ENCODE measurements at regions not wholly inside any gene's neighbourhood (a gene's known extent, or its start where the extent isn't known, plus 50 kb on each side); places are given as distances from the start of the nearest gene placed in this dataset.
"Not testable (repeated sequence)": the region's sequence is repeated elsewhere in the genome, so short reads cannot be mapped to it uniquely, and the experiment has no call there.

DNA sequence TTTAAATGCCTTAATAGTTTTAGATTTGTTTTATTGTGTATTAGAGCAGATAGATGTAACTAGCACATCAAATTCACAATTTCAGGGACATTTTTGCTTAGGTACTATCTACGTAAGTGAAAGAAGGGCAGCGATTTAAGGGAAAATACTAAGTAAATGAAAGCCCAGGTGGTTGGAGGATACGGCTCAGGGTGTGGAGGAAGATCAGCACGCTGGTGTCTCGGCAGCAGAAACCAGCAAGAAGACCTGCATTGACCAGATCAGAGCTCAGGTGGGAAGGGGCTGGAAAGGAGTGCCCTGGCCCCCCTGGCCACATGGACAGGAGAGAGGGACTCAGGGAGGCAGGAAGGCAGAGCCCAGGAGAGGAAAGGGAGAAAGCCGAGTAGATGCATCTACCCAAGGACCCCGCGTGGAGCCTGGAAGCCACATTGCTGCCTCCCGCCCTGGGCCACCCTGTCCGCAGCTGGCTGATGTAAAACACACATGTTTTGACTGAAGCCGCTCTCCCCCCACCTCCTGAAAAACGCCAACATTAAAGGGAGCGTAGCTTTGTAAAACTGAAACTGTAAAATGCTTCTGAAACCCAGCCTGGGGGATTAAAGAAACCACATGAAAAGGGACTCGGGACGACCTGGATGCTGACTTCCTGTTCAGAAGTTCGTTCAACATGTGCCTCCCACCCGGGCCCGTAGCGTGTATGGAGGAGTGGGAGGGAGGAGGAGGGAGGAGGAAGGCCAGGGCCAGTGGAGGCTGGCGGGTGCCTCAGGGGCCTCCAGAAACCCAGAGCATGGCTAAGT, 72.6 kb upstream of the TARDBP start:
- DNase-seq (ENCODE audit: low read depth in 2 of 2), result peak; percentile 13 to 42

DNA sequence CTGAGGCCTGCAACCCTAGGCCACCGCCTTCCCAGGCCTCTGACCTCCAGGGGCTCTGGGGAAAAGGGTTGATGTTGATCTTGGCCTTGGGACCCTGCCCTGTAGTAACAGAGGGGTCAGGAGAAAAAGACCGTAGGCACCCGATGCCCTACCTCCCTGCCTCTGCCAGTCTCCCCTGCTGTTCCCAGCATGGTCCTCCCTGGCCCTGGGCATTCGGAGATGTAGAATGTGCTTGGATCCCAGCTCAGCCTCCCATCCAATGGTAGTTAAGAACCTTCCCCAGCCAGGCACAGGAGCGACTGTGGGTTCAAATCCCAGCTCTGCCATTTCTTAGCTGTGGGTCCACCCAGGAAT, 72.0 kb upstream of the TARDBP start:
- no peak for DNase-seq (ENCODE audit: low read depth in 2 of 2)

DNA sequence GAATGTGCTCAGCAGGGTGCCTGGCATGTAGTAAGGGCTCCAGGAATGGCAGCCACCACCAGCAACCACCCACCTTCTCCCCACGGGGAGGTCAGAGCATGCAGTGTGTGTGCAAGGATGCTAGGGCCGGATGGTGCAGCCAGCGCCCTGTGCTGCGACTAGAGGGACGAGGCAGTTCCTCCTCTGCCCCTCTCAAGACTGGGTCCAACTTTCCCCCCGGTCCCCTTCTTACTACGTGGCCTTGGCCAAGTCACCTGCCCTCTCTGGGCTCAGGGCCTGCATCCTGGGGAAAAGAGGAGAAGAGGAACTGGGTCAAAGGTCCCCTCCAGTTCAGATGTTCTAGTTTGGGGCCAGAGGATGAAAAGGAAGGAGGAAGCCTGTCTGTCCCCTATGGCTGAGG, 71.6 kb upstream of the TARDBP start:
- DNase-seq (ENCODE audit: low read depth in 2 of 2), result no peak

DNA sequence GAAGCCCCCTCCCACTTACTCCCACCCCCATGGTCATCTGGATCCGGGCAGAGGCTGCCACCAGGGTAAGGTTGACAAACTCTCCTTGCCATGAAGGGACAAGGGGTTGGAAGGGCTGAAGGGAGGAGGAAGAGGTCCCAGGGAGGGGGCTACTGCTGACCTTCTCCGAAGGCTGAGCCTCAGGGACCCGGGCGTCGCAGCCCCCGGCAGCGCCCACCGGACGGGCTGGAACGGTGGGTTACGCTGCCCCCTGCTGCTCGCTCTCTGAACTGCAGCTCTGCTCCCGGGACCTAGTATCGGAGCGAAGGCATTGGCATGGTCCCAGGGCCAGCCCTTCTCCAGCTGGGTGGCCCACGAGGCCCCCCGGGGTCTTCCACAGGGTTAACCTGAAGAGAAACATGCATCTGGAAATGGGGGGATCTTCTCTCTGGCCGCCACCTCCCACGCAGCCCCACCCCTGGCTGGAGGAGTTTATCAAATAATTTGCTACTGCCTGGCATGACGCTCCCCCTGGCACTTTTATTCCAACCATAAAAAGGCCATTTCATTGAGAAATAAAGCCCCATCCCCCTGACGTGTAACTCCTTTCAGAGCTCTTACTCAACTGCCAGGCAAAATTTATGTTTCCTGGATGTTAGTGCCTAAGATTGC, 70.4 kb upstream of the TARDBP start:
- no peak for DNase-seq (ENCODE audit: low read depth in 2 of 2)

DNA sequence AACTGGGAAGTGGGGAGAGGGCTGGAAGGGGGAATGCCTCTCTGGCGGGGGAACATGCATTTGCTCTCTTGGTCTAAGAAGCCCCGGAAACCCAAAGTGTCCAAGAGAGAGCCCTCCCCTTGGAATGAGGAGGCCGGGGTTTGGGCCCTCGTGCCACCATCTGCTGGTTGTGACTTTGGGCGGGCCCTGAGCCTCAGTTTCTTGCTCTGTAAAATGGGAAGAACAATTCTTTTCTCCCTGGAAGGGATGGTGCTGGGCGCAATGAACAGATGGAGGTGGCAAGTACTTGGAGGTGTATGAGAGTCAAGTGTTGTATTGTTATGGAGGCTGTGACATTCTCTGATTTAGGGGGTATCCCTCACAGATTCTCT, 69.9 kb upstream of the TARDBP start:
- no peak for DNase-seq (ENCODE audit: low read depth in 2 of 2)

DNA sequence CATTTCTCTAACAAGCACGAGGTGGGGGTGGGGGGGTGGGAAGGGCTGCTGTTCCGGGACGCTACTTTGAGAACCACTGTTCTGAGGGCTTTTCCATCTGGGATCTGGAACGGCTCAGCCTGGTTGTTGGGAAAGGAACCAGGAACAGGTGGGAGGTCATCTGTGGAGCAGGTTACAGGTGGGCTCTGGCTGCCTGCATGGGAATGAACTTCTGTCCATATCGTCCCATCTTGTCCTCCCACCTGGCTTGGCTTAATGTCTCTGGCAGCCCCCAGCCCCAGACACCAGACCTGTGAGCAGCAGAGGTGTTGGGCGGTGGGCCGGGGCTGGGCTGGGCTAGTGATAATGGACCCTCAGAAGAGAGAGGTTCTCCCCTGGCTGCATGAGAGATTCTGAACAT, 69.4 kb upstream of the TARDBP start:
- DNase-seq (ENCODE audit: low read depth in 2 of 2), result no peak

DNA sequence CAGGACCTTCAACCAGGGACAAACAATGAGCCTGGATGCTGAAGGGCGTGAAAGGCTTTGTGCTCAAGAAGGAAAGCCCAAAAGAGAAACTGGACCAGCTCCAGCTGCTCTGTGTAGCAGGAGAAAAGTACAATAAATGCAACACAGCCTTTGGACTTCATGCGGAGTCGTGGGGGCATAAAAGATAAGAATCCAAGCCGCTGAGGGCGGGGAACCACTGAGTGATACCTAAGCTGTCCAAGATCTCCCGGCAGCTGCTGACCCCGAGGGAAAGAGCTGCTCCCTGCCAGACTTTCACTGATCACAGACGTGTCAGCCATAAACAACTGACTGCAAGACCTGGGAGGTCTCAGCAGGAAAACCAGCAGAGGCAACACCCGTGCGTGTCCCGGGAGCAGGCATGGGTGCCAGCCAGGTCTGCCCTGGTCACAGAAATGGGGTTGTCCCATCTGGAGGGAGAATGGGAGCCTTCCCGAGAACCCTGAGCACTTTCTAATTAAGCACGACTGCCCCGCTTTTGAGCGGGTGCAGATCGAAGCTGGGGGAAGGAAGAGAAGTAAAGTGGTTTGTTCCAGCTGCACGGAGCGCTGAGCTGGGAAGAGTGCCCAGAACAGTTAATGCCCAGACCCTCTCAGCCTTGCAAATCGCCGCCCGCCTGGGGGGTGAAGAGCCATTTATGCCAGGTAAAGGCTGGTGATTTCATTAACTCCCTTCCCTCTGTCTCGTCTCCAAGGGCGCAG, 68.3 kb upstream of the TARDBP start:
- DNase-seq (ENCODE audit: low read depth in 2 of 2), result no peak

DNA sequence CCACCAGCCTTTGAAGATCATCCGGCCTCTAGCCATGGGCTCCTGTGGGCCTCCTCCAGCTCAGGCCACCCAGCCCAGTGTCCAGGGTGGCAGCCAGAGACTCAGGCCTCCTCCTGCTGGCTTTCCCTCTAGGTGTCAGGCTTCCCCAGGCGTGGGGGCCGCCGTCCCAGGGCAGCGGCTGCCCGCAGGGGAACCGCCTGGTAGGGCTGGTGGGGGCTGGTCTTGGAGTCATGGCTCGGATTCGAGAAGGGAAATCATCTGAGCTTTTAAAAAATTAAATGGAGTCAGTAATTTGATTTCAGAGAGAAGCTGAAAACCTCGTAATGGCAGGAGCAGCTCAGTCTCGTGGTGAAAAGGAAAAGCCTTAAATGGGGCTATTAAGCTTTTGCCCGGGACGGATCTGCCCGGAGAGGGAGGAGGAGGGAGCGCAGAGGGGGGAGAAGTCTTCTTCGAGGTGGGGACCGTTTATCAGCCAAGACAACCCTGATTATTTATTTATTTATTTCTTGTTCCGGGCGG, 66.4 kb upstream of the TARDBP start:
- no peak for DNase-seq (ENCODE audit: low read depth in 2 of 2)

DNA sequence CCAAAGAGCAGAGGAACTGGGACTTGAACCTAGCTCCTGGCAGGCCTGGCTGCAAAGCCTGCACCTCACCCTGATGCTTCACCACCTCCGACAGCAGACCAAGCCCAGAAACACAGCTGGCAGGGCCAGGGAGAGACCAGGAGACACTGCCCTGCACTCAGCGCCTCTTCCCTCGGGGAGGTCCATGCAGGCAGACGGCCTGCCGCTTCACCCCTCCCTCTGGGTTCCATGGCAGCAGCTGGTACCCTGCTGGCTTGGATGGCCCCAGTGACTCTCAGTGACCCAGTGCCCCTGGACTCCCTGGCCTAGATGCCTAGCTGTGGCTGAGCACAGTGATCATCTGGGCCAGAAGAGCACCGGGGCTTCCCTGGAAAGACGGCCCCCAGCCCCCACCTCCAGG, 65.3 kb upstream of the TARDBP start:
- no peak for DNase-seq (ENCODE audit: low read depth in 2 of 2)

DNA sequence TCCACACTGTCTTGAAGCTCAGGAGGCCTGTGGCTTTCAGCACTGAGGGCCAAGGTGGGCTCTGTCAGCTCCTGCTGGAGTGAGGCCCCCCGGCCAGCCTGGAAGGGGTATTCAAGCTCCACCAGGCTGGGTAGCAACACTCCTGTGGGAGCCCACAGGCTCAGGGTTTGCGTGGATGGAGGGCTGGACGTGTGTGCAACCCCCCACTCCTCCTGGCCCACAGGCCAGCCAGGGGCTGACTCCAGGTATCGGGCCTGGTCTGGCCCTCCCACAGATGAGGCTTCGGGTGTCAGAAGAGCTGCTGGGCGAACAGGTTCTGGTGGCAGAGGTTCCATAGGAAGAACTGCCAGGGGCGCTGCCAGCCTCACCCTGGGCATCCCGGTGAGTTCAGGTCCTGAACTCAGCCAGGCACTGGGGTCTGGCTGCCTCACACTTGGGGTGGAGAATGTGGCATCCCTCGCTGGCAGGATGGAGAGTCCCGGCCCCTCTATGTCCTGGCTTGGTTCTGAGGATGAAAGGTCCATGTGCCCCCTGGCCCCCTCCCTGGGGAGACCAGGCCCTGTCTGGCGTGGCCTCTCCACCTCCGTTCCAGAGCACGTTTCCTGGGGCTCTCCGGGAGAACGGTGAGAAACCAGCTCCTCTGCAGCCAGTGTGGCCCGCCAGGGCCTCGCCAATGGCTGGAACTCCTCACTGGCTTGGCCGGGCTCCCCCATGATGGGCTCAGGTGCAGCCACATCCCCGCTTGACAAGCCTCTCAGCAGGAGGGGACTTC, 64.6 kb upstream of the TARDBP start:
- no peak for DNase-seq (ENCODE audit: low read depth in 2 of 2)

DNA sequence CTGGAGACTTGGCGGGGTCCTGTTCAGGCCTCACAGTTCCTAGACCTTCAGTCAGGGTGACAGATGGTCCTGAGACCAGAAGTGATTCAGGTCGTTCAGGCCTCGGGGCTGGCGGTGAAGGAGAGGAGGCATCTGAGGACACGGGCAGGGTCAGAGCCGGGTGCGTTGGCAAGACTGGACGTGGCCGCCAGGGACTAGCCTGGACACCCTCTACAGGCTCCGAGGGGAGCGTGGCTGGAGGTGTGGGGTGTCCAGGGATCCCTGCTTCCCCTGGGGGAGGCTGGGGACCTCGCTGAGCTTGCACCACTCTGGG, 64.0 kb upstream of the TARDBP start:
- no peak for DNase-seq (ENCODE audit: low read depth in 2 of 2)

DNA sequence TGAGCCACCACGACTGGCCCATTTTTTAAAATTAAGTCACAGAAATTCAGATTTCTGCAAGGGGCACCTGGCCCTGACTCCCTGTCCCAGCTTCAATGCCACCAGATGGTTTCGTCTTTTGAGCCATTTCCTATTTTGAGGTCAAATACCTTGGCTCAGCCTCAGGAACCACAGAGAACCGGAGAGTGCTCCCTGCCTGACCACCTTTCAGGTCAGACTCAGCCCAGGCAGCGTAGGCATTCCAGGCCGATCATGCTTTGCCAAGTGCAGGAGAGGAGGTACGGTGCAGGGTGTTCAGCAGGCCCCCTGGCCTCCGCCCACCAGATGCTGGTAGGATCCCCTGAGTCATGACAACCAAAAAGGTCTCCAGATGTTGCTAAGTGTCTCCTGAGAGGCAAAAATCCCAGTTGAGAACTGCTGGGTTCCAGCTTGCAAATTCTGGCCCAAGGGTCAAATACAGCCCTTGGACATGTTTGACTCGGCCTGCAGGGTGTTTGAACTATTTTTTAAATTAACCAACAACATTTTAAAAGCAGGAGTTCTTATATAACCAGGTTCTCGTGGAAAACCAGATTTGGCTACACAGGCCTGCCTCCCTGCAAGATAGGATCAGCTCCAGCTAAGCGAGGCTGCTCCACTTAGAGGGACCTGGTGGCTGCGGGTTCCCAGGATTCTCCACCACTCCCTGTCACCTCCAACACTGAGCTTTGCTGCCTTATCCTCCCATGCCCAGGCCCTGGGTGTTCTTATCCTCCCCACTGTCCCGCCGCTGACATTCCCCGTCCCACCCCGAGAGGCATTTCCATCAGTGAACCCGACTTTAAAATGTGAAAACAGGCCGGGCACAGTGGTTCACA, 61.9 kb upstream of the TARDBP start:
- no peak for DNase-seq (ENCODE audit: low read depth in 2 of 2)

DNA sequence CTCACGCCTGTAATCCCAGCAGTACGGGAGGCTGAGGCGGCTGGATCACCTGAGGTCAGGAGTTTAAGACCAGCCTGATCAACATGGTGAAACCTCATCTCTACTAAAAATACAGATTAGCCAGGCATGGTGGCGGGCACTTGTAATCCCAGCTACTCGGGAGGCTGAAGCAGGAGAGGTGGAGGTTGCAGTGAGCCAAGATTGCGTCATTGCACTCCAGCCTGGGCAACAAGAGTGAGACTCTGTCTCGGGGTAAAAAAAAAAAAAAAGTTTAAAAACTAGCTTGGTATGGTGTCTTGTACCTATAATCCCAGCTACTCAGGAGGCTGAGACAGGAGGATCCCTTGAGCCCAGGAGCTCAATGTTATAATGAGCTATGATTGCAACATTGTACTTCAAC, 61.2 kb upstream of the TARDBP start:
- DNase-seq (ENCODE audit: low read depth in 2 of 2), result not testable (repeated sequence)

DNA sequence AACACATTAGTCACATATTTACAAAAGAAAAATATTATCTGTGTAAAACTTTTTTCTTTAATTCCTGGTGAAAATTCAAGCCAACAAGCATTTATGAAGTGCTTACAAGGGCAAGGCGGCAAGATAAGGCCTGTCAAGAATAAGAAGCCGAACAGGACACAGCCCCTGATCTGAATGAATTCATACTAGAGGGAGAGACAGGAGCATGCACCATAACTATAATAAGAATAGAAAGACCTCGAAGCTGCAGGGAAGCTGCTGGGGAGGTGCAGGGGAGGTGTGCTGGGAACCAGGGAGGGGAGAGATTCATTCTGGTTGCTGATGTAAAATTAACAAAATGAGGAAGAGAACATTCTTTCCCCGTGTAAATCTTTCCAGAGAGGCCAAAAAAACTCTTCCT, 60.5 kb upstream of the TARDBP start:
- DNase-seq (ENCODE audit: low read depth in 2 of 2), result no peak

DNA sequence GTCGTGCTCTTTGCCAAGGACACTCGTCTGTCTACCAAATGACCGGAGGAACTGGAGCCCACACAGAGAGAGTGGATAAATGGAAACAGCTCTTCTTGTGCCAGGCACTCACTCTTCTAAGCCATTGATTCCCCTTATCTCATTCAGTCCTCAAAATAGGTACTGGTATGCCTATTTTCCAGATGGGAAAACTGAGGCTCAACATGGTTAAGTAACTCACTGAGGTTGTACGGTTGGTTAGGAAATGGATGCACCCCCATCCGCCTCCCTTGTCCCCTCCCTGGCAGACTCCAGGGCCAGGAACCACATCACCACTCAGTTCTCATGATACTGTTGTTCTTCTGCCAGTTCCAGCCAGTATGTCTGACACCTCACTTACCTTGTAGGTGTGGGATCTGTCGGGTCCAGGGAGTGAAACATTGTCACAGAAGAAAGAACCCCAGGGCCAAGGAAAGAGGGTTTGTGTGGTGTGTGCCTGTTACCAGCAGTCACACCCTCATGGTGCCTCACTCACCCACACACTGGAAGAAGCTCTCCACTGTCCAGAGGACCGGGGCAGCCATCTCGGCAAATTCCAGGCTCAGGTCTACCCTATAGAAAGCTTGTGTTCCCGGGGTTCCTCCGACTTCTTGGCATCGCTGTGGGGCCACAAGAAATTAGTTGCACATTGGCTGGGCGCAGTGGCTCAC, 58.8 kb upstream of the TARDBP start:
- DNase-seq (ENCODE audit: low read depth in 2 of 2), result no peak

DNA sequence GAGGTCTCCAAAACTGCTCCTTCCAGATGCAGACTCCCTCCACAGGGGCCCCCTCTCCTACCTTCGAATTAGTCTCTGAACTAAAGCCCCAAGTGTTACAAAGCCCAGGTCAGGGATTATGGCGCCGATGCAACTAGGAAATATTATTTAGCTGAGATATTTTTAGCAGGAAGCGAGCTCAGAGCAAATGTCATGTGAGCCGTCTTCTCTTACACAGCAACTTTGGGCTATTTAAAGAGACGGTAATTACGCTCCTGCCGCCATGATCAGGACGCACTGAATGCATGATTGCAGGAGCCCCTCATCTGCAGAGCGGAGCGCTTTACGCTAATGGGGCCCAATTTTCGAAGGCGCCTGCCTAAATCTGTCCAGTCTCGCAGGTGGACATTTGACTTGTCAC, 55.3 kb upstream of the TARDBP start:
- DNase-seq (ENCODE audit: low read depth in 2 of 2), result no peak

DNA sequence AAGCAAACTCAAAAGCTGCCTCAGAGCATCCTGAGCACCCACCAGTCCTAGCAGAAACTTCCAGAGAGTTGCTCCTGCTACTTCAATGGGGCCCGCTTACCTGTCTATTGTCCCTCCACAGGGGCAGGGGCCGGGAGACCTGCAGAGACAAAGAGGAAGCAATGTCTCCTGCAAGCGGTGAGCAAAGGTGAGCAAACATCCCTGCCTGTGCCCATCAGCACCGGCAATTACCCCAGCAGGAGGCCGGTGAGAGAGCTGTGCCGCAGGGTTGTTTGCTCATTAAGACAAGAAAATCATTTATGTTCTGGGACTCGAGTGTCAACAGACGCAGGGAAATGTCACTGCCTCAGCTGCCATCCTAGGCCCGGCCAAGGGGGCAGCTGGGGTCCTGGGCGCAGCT, 53.8 kb upstream of the TARDBP start:
- no peak for DNase-seq (ENCODE audit: low read depth in 2 of 2)

DNA sequence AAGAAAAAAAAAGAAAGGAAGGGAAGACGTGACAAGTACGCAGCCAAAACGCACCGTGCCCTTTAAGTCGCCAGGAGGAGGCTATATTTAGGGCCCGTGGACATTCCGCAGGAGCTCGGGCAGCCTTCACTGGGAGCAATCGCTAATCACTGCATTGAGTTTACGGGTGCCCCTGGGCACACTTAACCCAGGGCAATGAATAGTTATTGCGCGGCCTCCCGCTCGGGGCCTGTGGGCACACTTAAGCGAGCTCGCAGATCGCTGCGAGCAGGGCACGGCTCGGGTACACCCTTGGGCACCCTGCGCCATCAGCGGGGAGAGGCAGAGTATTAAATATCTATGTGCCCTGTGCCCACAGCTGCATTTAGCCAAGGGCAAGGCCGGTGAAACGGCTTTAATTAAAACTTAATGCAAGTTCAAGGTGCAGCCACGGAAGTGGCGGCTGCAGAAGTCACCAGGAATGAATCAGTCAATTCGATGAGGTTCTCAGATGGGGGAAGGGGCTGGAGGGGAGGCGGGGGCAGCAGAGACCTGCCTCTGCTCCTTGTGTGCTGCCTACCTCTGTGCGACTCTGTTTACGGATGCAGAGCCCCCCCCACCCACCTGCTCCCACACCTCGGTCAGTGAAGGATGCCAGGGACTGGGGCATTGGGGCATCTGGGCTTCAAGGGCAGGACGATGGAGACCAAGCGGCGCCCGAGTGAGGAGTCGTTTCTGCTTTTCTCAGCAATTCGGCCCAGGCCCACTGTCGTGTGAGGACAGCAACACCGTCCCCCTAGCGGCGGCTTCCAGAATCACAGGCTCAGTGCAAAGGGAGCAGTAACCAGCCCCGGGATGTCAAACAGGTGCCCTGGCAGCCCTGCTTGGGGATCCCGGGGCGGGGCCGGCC, 51.8 kb upstream of the TARDBP start:
- DNase-seq (ENCODE audit: low read depth in 2 of 2), result peak; percentile 38 to 47

DNA sequence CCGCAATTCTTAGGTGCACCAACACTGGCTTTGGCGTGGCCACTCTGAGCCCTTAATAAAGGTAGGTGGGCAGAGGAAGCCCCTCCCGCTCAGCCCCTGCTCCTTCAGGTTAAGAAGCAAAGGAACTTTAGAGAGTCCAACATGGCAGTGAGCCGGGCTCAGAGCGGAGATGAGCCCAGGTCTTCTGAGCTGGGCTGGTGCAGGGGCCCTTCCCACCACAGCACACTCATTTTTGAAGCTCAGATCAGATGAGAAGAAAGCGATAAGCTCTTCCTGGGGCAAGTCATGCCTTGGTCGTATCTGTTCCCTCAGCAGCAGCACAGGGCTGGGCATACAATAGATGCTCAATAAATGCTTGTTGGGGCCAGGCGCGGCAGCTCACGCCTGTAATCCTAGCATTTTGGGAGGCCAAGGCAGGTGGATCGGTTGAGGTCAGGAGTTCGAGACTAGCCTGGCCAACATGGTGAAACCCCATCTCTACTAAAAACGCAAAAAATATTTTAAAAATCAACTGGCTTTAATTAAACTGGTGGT, 51.1 kb upstream of the TARDBP start:
- no peak for DNase-seq (ENCODE audit: low read depth in 2 of 2)
